Astrocyte of the cerebellum (primary cell): ENCODE measurements at regions not wholly inside any gene's neighbourhood (a gene's known extent, or its start where the extent isn't known, plus 50 kb on each side); places are given as distances from the start of the nearest gene placed in this dataset.
A peak's percentile ranks its signal among the peaks of the same experiment; 100 is the strongest.

Source experiments
- DNase-seq: peaks from one replicate; pipeline ENCODE4 v3.0.0-alpha.2; 2011; ENCODE audit warnings: low read depth
- H3K4me3 ChIP-seq: 2 replicates; pipeline ENCODE4 v1.5.1; 2011; ENCODE audit warnings: mild to moderate bottlenecking, low read depth, low read length, moderate library complexity
- in situ Hi-C: cut with HindIII; loops from 2 replicates; pipeline ENCODE4 v1.10.0; 2017; ENCODE audit warnings: low sequenced_read_pairs
- TF ChIP-seq, protein P1 (sequence below): IDR thresholded peaks from 2 replicates; pipeline ENCODE4 v1.5.1; 2012; ENCODE audit warnings: low read length, low read depth, moderate library complexity, mild to moderate bottlenecking; ENCODE audit errors: missing control alignments

DNA sequence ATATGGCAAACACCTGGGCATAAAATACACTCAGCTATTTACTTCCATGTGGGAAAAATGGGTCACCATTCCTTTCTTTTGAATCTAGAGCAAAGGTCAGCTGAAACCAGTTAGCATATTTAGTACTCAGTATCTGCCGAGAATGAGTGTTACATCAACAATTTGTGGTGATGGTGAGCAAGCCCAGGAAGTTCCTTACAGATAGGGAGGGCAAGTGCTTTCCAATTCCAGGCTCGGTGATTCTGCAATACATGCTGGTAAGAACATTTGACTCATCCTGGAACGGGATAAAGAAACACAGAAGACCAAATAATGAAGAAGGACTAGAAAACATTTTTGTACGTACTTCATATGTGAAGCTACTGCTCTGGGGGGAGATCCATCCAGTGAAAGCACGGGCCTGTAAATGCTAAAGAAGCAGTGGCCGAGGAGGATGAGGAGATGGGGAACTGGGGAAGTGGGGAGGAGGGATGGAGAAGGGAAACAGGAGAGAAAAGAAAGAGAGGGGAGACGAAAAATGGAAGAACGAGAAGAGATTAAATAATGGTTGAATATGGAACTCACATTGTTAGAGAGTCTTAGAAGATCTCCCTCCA is 251.9 kb downstream of the TTC32 start:
- in situ Hi-C loops = loop anchor here (25.0 kb wide), 1 partner anchor 288 kb away; the partner anchor contains the start of gene OSR1
- H3K4me3 ChIP-seq = no peak overlapping the region
- DNase-seq = peak; percentile 96
- TF ChIP-seq, protein P1, sequence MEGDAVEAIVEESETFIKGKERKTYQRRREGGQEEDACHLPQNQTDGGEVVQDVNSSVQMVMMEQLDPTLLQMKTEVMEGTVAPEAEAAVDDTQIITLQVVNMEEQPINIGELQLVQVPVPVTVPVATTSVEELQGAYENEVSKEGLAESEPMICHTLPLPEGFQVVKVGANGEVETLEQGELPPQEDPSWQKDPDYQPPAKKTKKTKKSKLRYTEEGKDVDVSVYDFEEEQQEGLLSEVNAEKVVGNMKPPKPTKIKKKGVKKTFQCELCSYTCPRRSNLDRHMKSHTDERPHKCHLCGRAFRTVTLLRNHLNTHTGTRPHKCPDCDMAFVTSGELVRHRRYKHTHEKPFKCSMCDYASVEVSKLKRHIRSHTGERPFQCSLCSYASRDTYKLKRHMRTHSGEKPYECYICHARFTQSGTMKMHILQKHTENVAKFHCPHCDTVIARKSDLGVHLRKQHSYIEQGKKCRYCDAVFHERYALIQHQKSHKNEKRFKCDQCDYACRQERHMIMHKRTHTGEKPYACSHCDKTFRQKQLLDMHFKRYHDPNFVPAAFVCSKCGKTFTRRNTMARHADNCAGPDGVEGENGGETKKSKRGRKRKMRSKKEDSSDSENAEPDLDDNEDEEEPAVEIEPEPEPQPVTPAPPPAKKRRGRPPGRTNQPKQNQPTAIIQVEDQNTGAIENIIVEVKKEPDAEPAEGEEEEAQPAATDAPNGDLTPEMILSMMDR = no peak

DNA sequence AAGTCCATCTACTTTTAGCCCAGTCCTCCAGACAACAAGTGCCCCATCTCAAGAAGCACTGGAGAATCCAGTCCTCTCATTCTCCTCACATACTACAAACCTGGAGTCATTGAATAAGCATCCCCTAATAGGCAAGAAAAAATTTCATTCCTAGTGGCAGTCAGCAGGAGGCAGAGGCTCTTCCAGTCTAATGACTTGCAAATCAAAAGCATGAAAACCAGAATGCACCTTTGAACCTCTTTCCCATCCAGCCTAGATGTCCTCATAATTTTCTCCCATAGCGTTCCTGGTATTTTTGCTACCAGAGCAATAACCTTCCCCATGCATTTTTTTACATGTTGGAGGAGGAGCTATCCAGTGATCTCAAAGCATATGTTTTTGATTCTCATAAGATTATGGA is 252.6 kb downstream of the TTC32 start:
- TF ChIP-seq, protein P1 = peak; percentile 40
- no peak overlapping the region for H3K4me3 ChIP-seq
- in situ Hi-C loops = no loop called here
- DNase-seq = peak; percentile 73

DNA sequence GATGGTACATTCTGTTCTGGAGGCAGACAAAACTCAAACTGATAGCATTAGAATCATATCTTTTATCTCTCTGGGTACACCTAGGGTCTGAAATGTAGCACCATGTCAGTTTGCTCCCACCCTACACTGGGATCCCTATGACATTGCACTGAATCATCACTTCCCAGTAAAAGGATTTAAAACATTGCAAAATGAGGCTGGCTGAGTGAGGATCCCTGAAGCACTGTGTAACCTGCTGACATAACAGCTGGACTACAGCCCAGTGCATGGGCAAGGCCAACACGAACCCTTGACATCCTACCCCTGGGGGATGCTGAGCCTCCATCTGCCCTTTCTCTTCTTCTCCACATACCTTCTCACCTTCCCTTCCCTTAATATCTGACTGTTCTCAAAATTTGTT is 253.2 kb downstream of the TTC32 start:
- in situ Hi-C loops = no loop called here
- peak; percentile 29 for DNase-seq
- TF ChIP-seq, protein P1 = no peak
- H3K4me3 ChIP-seq = no peak overlapping the region

DNA sequence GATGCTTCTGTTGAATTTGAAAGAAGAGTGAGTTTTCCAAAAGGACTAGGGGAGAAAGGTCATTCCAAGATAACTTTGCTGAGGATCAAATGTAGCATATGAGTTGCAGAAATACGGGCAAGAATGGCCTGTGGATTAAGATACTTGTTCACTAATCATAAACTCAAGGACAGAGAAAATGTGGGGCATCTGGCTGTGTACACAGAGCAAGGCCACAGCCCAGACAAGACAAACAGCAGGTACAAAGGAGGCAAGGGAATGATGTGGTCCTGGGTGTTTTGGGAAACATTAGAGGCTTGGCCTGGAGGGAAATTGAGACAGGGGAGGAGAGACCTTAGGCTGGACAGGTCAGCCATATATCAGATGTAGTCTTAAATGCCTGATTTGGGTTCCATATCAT is 254.8 kb downstream of the TTC32 start:
- in situ Hi-C loops = no loop called here
- no peak for DNase-seq
- no peak overlapping the region for H3K4me3 ChIP-seq
- TF ChIP-seq, protein P1 = no peak

DNA sequence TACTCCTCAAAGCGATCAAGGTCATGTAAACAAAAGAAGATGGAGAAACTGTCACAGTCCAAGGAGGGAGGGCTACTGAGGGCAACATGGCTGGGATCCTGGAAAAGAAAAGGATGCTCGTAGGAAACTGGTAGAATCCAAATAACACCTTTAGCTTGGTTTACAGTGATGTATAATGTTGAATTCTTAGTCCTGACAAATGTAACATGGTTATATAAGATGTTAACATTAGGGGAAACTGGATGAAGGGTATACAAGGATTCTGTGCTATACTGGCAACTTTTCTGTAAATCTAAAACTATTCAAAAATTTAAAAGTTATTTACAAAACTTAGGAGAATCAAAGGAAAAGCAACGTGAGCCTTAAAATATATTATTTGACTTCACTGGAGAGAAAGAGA is 257.0 kb downstream of the TTC32 start:
- in situ Hi-C loops = no loop called here
- TF ChIP-seq, protein P1 = no peak
- H3K4me3 ChIP-seq = no peak overlapping the region
- DNase-seq = no peak

DNA sequence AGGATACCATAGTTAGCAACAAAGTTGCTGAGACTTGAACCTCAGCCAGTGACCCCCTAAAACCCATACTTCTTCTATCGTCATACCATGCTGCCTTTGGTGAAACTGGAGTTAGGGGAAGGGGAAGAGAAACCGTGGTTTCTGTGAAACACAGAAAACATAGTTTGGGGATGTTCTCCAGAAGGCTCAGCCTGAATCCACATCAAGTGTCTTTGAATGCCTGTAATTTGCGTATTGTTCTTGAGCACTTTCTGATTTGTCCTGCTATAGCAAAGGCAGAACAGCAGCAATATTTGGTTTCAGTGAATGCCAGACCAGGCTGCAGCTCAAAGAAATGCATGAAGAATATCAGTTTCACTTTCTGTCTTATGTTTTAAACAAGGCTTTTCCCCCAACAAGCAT is 258.7 kb downstream of the TTC32 start:
- H3K4me3 ChIP-seq = no peak overlapping the region
- in situ Hi-C loops = no loop called here
- TF ChIP-seq, protein P1 = no peak
- no peak for DNase-seq
